Bronchial epithelial cell (primary cell): ENCODE measurements at regions not wholly inside any gene's neighbourhood (a gene's known extent, or its start where the extent isn't known, plus 50 kb on each side); places are given as distances from the start of the nearest gene placed in this dataset.
"Not testable (repeated sequence)": the region's sequence is repeated elsewhere in the genome, so short reads cannot be mapped to it uniquely, and the experiment has no call there.

Experiments used
- DNase-seq: peaks from one replicate; pipeline ENCODE4 v3.0.0-alpha.2; 2010; ENCODE audit warnings: low read depth
- FAIRE-seq: peaks from 2 replicates; lab custom pipeline; 2011; peaks lifted over from hg19 to GRCh38; lab: Jason Lieb, UNC
- H3K27me3 ChIP-seq: 2 replicates; pipeline ENCODE4 v1.5.1; 2011; ENCODE audit warnings: low read length; ENCODE audit not compliant: control insufficient read depth, insufficient read depth
- H3K36me3 ChIP-seq: 2 replicates; pipeline ENCODE4 v1.5.1; 2011; ENCODE audit warnings: low read length; ENCODE audit not compliant: control insufficient read depth, insufficient read depth
- H3K4me3 ChIP-seq: 2 replicates; pipeline ENCODE4 v1.5.1; 2011; ENCODE audit warnings: mild to moderate bottlenecking, low read depth, low read length, control low read depth
- CTCF ChIP-seq: IDR thresholded peaks from 2 replicates; pipeline ENCODE4 v1.5.1; 2011; ENCODE audit warnings: mild to moderate bottlenecking, moderate library complexity, low read length, control low read depth, inconsistent platforms; ENCODE audit not compliant: insufficient read depth, severe bottlenecking

- no peak for TF ChIP-seq CTCF
- Histone ChIP-seq H3K27me3 (no peaks in the 10 kb centered on the region), H3K4me3 (no peak overlapping the region), H3K36me3 (no peaks in the 10 kb centered on the region)
- DNase-seq, result no peak
- no peak for FAIRE-seq
Measured at GRCh38 chr21:35812679-35813078, 247.6 kb downstream of the SETD4 start.

GRCh38 chr21:35811191-35811806, 249.0 kb downstream of the SETD4 start:
- DNase-seq, result no peak
- Histone ChIP-seq H3K4me3 (no peak overlapping the region), H3K27me3 (no peaks in the 10 kb centered on the region), H3K36me3 (no peaks in the 10 kb centered on the region)
- TF ChIP-seq CTCF, result no peak
- no peak for FAIRE-seq

GRCh38 chr21:35810431-35810970, 249.8 kb downstream of the SETD4 start:
- no peak for TF ChIP-seq CTCF
- DNase-seq (no peak), FAIRE-seq (no peak)
- Histone ChIP-seq H3K4me3 (no peak overlapping the region), H3K36me3 (no peaks in the 10 kb centered on the region), H3K27me3 (no peaks in the 10 kb centered on the region)

- TF ChIP-seq CTCF, result no peak
- H3K36me3 ChIP-seq, result no peaks in the 10 kb centered on the region
- FAIRE-seq, result no peak
- H3K4me3 ChIP-seq, result no peak overlapping the region
- H3K27me3 ChIP-seq, result no peaks in the 10 kb centered on the region
- DNase-seq, result no peak
Measured at GRCh38 chr21:35801391-35801790, 258.9 kb downstream of the SETD4 start.

- H3K4me3 ChIP-seq, H3K27me3 ChIP-seq, DNase-seq, FAIRE-seq, H3K36me3 ChIP-seq: not testable (repeated sequence)
Measured at GRCh38 chr21:35800796-35801385, 259.4 kb downstream of the SETD4 start.

DNA sequence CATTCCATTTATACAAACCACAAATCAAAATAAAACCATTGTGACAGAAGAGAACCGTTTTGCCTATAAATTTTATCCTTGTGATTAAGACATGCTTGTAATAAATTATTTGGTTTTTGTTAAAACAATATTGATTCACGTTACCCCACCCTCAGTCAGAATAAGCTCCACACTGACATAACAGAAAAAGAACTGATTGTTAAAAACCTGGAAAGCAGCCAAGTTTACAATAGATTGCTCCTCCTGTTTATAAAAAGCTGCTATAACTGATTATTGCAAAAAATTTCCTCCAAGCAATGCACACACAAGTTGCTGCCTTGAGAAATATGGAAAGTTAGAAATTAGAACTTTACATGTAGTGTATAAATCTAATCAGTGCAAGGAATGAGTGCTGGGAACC, 263.5 kb downstream of the SETD4 start:
- FAIRE-seq (no peak), DNase-seq (no peak)
- H3K4me3 ChIP-seq, result no peak overlapping the region
- TF ChIP-seq CTCF, result no peak
- H3K27me3 ChIP-seq, result no peaks in the 10 kb centered on the region
- no peaks in the 10 kb centered on the region for H3K36me3 ChIP-seq

DNA sequence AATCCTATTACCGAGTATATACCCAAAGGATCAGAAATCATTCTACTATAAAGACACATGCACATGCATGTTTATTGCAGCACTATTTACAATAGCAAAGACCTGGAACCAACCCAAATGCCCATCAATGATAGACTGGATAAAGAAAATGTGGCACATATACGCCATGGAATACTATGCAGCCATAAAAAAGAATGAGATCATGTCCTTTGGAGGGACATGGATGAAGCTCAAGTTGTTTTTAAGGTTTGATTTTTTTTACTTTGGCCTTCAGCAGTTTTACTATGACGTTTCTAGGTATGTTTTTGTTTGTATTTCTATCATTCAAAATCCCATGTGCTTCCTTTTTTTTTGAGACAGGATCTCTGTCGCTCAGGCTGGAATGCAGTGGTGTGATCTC, 265.8 kb downstream of the SETD4 start:
- not testable (repeated sequence) for FAIRE-seq, DNase-seq, H3K36me3 ChIP-seq, H3K27me3 ChIP-seq, H3K4me3 ChIP-seq
